Uterus (tissue), 3 donors: ENCODE measurements at regions not wholly inside any gene's neighbourhood (a gene's known extent, or its start where the extent isn't known, plus 50 kb on each side); places are given as distances from the start of the nearest gene placed in this dataset.

ENCODE experiments used
- DNase-seq, 2 donors: peaks; one replicate each; pipeline ENCODE4 v3.0.0-alpha.2; 2019 to 2020
- H3K27ac ChIP-seq, 2 donors: fragments of 200-600 bp; sonication (generic); 1 replicate in 1 of 2; 2 replicates in 1 of 2; pipeline ENCODE4 v1.5.1; 2016 to 2018
- H3K27me3 ChIP-seq, 2 donors: fragments of 200-600 bp; sonication (generic); one replicate each; pipeline ENCODE4 v1.5.1; 2018 to 2019; ENCODE audit warnings: control low read depth in 1 of 2
- H3K36me3 ChIP-seq, 2 donors: fragments of 200-600 bp; sonication (generic); one replicate each; pipeline ENCODE4 v1.5.1; 2019; ENCODE audit warnings: control low read depth in 1 of 2
- H3K4me1 ChIP-seq, 2 donors: fragments of 200-600 bp; sonication (generic); one replicate each; pipeline ENCODE4 v1.5.1; 2018 to 2019; ENCODE audit warnings: control low read depth in 1 of 2
- H3K4me3 ChIP-seq, 2 donors: fragments of 200-600 bp; sonication (generic); 1 replicate in 1 of 2; 2 replicates in 1 of 2; pipeline ENCODE4 v1.5.1; 2018 to 2019; ENCODE audit warnings: mild to moderate bottlenecking in 1 of 2
- H3K9me3 ChIP-seq, 2 donors: fragments of 200-600 bp; sonication (generic); one replicate each; pipeline ENCODE4 v1.5.1; 2019; ENCODE audit warnings: control low read depth in 1 of 2
- CTCF ChIP-seq, 4 experiments: fragments of 200-600 bp in 2 of 4; fragments of 450-650 bp in 2 of 4; sonication (generic) in 2 of 4; IDR thresholded peaks; one replicate each; pipeline ENCODE4 v1.5.1; 2016 to 2019; ENCODE audit warnings: antibody characterized with exemption in 4 of 4, mild to moderate bottlenecking in 2 of 4, moderate library complexity in 1 of 4
- POLR2A ChIP-seq, 2 donors: fragments of 450-650 bp; IDR thresholded peaks; one replicate each; pipeline ENCODE4 v1.6.1; 2016; ENCODE audit warnings: antibody characterized with exemption in 2 of 2, mild to moderate bottlenecking in 1 of 2, moderate library complexity in 1 of 2
- intact Hi-C: fragments of 100-400 bp; cut with DNase I; formaldehyde crosslinking; loops from one replicate; pipeline ENCODE4 v1.15.1; 2023; ENCODE audit warnings: low total_unique reads
- donor health status: DM: yes; HTN: yes; CAD: no.

GRCh38 chrX:137999071-137999470, 433.1 kb downstream of the ZIC3 start:
- Histone ChIP-seq H3K4me1 (no peaks in the 10 kb centered on the region), H3K9me3 (no peaks in the 10 kb centered on the region), H3K36me3 (no peaks in the 10 kb centered on the region), H3K4me3 (no peak overlapping the region), H3K27ac (no peak overlapping the region), H3K27me3 (no peaks in the 10 kb centered on the region)
- DNase-seq, result no peak
- intact Hi-C loops, result no loop called here
- TF ChIP-seq CTCF (IDR thresholded peaks at IDR 0.05), result no peak
- TF ChIP-seq POLR2A (IDR thresholded peaks at IDR 0.05), result no peak

DNA sequence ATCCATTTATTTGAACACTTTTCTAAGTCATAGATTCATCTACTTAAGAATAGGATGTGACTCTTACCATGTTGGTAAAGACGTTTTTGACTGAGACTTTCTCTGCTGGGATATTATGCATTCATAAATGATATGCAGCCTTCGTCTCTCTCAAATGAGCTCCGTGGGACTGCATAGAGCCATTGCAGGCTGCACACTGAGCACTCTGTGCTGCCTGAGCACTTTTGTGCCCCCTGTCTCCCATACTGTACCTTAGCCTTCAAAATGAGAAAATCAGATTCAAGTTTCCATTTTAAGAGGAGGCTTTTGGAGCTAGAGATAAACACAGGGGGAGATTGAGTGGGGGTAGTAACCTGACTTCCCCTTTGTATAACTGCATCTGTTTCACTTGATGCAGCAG, 433.6 kb downstream of the ZIC3 start:
- no peak overlapping the region for H3K4me3 ChIP-seq
- H3K27me3 ChIP-seq, result no peaks in the 10 kb centered on the region
- no peaks in the 10 kb centered on the region for H3K36me3 ChIP-seq
- H3K9me3 ChIP-seq, result no peaks in the 10 kb centered on the region
- intact Hi-C loops, result no loop called here
- H3K27ac ChIP-seq, result no peak overlapping the region
- TF ChIP-seq CTCF (IDR thresholded peaks at IDR 0.05), result no peak
- TF ChIP-seq POLR2A (IDR thresholded peaks at IDR 0.05), result no peak
- no peak for DNase-seq
- H3K4me1 ChIP-seq, result no peaks in the 10 kb centered on the region

DNA sequence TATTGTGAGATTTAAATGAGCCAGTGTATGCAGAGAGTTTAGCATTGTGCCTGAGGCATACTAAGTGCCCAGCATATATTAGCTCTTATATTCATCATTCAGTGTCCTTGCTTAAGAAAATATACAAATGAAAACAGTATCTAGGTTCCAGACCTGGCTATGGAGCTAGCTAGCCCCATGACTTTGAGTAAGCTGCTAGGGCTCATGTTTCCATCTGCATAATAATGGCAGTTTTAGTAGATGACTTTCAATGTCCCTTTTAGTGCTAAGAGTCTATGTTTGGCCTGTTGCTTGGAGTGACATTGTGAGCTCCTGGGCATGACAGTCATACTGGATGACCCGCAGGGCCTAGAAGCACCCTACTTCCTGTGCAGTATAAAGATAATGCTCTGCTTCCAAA, 435.3 kb downstream of the ZIC3 start:
- no peak for TF ChIP-seq CTCF (IDR thresholded peaks at IDR 0.05)
- TF ChIP-seq POLR2A (IDR thresholded peaks at IDR 0.05), result no peak
- no peaks in the 10 kb centered on the region for H3K36me3 ChIP-seq
- intact Hi-C loops, result no loop called here
- no peaks in the 10 kb centered on the region for H3K9me3 ChIP-seq
- H3K27ac ChIP-seq, result no peak overlapping the region
- no peaks in the 10 kb centered on the region for H3K27me3 ChIP-seq
- no peaks in the 10 kb centered on the region for H3K4me1 ChIP-seq
- no peak overlapping the region for H3K4me3 ChIP-seq
- no peak for DNase-seq

DNA sequence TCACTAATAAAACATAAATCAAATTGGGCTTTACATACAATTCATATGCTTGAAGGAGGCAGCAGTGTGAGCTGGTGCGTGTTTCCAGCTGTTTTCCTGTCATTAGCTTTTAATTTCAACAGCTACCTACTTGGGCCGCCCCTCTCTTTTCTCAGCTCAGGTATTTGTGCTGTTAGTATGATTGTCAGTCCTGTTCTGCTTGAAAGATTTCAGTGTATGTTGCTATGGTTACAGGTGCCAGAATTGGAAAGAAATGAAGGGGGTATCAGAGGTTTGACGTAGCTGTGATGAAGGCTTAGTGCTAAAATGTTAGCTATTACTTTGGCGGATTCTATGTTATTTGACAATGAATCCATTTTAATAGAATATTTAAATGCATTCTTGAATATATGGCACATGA, 440.3 kb downstream of the ZIC3 start:
- no peak for DNase-seq
- TF ChIP-seq POLR2A (IDR thresholded peaks at IDR 0.05), result no peak
- no peak for TF ChIP-seq CTCF (IDR thresholded peaks at IDR 0.05)
- no peaks in the 10 kb centered on the region for H3K9me3 ChIP-seq
- H3K4me1 ChIP-seq, result no peaks in the 10 kb centered on the region
- intact Hi-C loops, result no loop called here
- H3K4me3 ChIP-seq, result no peak overlapping the region
- no peak overlapping the region for H3K27ac ChIP-seq
- H3K27me3 ChIP-seq, result no peaks in the 10 kb centered on the region
- H3K36me3 ChIP-seq, result no peaks in the 10 kb centered on the region

DNA sequence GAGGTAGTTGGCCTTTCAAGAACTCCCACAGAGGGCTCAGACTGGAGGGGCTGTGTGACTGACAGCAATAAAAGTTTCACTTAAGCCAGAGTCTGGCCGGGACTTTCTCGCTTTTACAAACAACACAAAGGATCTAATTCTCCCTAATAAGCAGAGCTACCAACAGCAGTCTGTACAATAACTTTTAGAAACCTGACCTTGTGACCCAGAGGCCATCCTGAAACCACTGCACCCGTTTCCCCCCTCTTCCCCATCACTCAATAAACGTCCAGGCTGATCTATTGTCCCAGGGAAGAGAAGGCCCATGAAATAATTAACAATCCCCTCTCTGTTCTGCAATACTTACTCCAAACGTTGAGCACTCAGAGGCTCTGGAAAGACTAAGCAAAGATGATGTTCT, 442.4 kb downstream of the ZIC3 start:
- H3K36me3 ChIP-seq, result no peaks in the 10 kb centered on the region
- intact Hi-C loops, result no loop called here
- H3K4me3 ChIP-seq, result no peak overlapping the region
- H3K27ac ChIP-seq, result no peak overlapping the region
- no peaks in the 10 kb centered on the region for H3K4me1 ChIP-seq
- DNase-seq, result no peak
- H3K9me3 ChIP-seq, result no peaks in the 10 kb centered on the region
- H3K27me3 ChIP-seq, result no peaks in the 10 kb centered on the region
- TF ChIP-seq POLR2A (IDR thresholded peaks at IDR 0.05) (no peak), CTCF (IDR thresholded peaks at IDR 0.05) (no peak)
